ENCODE measurements at regions not wholly inside any gene's neighbourhood (a gene's known extent, or its start where the extent isn't known, plus 50 kb on each side); places are given as distances from the start of the nearest gene placed in this dataset.

DNA sequence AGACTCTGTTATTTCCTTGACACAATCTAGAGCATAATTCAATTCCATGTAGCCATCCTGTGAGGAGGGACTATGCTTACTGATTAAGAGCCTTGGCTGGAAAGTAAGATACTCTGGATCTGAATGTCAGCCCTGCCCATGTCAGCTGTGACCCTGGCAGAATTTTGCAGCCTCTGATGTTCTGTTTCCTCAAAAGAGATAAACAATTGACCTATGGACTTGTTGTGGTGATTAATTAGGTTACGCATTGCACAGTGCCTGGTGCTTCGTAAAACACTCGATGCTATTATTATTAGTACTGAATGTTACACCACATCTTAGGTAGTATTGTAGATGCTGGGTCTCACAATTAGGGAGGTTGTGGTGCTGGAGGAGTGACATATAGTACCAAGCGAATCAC is 161.3 kb upstream of the MEIS2 start:
- no peak for DNase-seq

DNA sequence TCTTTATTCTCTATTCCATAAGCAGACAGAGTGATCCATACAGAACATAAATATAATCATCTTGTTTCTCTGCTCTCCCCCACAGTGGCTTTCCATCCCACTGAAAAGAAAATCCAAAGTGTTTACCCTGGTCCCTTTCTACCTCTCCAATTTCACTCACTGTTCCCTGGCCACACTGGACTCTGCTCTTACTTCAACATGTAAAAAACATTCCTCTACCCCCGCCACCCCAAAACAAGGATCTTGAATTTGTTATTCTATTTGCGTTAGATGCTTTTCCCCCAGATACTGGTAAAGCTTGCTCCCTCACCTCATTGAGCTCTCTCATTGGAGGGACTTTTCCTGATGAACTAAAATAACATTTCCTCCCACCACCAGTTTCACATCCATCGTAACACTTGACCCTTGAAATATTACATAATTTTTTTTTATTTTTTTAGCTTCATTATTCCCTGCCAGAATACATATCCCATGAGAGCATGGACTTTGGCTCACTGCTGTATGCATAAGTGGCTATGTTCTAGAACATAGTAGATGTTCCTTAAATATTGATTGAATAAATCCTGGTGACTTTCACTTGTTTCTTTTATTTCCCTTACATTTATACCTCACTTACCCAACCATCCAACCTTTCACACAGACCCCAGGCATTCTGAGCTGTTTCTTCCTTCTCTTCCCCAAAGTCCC is 162.7 kb upstream of the MEIS2 start:
- no peak for DNase-seq

DNA sequence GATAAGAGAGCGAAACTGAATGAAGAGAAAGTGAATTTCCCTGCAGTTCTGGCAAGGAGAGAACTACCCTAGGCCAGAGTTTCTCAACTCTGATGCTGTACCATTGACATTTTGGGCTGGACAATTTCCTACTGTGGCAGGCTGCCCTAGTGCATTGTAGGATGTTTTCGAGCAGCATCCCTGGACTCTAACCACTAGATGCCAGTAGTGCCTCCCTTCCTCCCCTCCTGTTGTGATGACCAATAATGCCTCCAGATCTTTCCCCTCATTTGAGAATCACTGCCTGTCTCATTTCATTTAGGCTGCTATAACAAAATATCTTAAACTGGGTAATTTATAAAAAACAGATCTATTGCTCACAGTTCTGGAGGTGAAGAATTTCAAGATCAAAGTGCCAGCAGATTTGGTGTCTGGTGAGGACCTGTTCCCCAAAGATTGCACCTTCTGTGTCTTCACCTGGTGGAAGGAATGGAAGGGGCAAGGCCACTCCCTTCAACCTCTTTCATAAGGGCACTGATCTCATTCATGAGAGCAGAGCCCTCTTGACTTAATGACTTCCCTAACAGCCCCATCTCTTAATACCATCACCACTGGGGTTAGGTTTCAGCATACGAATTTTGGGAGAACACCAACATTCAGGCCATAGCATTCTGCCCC is 188.9 kb upstream of the MEIS2 start:
- DNase-seq, result no peak

DNA sequence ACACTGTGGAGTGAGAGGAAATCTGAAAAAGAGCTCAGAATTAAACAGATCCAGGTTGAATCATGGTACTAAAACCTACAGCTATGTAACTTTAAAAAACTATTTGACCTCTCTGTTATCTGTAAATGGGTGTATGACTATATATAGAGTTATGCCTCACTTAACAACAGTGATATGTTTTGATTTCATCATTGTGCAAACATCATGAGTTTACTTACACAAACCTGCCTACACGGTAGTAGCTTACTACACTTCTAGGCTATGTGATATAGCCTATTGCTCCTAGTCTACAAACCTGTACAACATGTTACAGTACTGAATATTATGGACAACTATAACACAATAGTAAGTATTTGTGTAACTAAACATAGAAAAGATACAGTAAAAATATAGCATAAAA is 191.6 kb upstream of the MEIS2 start:
- no peak for DNase-seq

DNA sequence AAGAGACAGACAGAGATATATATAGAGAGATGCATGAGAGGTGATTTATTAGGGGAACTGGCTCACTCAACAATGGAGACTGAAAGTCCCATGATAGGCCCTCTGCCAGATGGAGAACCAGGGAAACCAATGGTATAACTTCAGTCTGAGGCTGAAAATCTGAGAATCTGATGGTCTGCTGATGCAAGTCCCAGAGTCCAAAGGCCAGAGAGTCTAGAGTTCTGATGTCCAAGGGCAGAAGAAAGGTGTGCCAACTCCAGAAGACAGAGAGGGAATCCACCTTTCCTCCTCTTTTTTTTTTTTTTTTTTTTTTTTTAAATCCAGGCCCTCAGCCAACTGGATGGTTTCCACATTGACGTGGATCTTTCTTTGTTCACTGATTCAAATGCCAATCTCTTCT is 197.9 kb upstream of the MEIS2 start:
- no peak for DNase-seq

DNA sequence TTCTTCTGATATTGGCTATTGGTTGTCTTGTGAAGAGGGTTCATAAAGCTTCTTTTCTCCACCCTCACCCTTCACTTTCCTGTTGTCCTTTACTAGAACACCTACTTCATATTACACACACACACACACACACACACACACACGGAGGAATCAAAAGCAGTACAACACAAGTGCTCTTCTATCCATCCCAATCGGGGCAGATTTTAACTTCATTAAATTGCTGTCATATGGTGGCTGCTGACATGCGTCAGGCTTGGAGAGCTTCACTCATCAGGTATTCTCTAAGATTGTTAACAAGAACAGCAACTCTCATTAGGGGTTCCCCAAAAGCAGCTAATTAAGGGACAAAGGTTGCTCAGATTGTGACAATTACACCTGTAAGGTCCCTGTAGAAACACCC is 239.1 kb upstream of the MEIS2 start:
- no peak for DNase-seq

DNA sequence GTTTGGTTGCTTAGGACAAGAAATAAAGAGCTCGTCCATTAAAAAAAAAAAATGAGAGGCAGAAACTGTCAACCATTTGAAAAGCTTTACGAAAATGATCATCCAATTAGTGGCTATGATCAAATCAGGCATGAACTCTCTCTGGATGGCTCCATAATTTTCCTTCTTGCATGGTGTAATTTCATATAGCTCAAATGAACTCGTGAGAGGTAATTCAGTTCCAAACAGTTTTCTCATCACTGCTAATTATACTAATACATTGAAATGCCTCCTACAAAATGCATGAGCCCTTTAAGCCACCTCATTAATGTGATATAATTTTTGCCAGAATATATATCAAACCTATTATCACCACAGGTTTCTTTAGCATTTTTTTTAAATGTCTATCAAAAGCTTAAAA is 239.5 kb upstream of the MEIS2 start:
- no peak for DNase-seq

DNA sequence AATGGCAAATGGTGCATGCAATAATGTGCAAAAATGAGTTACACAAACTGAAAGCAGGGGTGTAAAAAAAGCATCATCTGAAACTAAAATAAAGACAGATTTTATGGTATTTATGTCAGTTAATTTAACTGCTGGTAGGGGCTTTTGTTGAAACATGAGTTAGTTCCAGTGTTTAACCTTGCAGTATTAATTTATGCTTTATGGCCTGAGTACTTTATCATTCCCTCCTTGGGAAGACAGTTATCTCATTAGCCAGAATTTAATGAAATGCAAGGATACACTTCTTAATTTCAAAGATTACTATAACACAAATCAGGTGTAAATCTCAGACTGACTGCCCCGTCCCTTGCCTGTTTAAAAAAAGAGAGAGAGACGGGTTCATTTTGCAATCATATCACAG is 240.1 kb upstream of the MEIS2 start:
- DNase-seq, result no peak

DNA sequence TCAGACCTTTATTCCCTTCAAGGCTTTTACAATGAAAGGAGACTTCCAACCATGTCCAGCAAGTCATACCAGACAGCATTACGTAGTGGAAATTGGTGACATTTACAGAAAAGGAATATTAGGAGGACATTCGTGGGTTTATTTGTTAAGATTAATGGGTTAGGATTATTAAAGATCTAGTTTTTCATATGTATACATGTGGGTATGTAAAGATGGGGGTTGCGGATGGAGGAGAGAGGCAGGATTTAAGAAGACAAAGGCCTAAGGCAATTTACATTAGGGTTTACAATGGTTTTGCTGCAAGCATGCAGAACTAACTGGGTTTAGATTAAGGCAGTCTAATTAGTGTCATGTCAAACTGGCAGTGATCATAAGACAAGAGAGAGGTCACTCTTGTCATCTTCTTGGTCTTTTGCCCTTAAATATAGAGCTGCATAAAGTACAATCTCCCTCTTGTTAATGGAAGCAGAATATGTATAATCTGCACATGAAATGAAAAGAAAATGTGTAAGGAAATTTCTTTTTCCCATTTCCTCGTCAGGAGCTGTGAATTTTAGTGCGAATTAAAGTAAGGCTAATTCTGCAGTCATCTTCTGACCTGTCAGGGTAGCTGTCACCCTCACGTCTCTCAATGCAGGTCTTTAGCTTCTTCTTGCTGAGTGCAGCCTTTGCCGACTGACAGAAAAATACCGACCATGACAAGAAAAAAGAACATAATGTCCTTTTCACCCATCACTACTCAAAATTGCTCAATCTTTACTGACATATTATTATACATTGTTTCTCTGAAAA is 258.9 kb upstream of the MEIS2 start:
- DNase-seq, result no peak

DNA sequence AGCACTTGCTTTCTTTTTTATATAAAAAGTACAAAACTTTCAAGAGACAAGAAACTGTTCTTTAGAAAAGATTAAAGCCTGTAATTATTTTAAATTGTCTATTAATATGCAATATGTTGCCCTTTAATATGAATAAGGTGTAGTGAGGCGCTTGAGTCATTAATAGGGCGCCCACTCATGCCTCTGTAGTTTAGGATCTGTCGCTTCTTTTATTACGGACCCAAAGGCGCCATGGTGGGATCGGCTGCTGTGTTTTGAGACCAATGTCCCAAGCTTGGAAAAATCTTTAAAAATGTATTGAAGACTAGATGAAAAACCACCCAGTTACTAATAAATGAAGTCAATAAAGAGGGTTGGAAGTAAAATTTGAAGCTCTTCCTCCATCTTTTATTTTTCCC is 259.5 kb upstream of the MEIS2 start:
- DNase-seq, result no peak

DNA sequence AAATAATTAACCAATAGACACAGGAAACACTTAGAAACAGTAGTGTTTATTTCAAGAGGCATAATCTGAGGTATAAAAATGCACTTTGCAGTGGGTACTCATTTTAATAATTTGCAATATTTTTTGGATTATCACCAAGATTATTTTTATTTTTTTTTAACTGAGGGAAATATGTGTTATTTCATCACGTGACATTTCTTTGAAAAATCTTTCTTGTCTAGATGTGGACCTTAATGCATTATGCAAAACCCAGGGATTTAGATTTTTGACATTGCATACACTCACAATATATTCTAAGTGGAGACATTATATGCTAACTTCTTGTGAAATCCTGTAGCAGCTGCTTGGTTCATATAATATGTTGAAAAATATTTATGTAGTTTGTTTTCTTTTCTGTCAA is 260.4 kb upstream of the MEIS2 start:
- no peak for DNase-seq

DNA sequence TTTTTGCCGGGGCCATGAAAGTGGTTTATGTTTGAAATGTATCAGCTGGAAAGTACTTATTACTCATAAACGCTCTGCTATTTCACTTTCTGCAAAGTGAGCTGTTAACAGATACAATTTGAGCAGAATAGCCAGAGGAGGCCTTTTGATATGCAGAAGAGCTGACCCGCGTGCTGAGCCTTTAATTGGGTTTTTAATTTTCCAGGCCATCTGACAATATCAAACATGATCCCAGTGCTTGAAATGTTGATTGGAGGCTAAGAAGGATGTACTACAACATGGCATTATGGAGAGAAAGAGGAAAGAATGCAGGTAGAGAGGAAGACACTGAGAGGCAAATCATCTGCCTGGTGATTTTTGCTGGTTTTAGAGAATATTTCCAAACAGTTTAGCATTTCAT is 261.3 kb upstream of the MEIS2 start:
- no peak for DNase-seq

DNA sequence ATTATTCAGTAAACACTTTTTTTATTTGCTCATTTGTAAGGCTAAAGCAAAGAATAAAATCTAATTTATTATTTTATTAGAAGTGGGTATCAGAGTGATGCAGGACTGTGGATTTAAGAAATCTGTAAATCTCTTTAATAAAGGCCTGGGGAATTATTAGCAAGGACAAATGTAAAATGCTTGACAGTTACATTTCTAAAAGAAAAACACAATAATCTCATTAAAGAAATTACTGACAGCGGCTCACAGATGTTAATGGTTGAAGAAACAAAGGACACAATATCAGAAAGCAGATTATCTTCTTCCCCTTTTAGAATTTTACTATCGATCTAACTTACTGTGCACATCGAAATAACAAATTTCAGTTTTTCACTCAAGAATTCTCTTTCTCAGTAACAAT is 262.1 kb upstream of the MEIS2 start:
- no peak for DNase-seq

DNA sequence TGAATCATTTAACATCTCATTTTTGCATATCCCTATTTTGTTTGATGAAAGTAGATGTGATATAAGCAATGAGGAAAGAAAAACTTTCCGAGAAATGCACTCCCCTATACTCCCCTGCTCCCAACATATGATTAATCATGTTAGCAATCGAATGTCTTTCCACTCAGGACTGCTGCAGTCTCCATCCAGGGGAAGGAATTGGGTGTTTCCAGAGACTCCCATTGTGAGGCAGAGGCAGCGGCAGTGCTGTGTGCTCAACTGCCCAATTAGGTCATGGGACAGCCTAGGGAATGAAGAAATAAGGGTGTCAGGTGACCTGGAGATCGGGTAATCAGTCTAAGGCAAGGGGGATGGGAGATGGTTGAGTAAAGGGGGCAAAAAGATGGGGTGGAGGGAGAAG is 268.6 kb upstream of the MEIS2 start:
- no peak for DNase-seq

DNA sequence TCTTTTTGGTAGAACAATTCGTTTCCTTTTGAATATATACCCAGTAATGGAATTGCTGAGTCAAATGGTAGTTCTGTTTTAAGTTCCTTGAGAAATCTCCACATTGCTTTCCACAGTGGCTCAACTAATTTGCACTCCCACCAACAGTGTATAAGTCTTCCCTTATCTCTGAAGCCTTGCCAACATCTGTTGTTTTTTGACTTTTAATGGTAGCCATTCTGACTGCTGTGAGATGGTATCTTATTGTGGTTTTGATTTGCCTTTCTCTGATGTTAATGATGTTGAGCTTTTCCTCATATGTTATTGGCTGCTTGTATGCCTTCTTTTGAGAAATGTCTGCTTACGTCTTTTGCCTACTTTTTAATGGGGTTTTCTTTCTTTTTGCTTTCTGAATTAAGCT is 270.6 kb upstream of the MEIS2 start:
- DNase-seq, result no peak

DNA sequence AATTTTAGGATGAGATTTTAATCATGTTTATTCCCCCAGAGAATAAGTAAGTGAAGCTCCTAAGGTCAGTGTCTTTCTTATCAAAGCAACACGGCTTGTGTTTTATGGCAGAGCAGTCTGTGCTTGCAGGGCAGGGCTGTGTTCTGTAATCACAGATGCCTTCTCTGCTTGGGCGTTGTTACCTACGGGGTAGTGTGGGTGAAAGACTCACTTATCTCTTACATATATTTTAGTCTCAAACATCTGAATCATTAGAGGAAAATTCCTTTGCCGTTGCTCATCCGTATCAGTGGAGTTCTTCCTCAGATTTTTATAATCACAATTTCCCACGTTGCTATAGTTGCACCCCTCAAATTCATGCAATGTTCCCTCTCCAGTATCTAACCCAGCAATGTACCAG is 271.7 kb upstream of the MEIS2 start:
- no peak for DNase-seq

DNA sequence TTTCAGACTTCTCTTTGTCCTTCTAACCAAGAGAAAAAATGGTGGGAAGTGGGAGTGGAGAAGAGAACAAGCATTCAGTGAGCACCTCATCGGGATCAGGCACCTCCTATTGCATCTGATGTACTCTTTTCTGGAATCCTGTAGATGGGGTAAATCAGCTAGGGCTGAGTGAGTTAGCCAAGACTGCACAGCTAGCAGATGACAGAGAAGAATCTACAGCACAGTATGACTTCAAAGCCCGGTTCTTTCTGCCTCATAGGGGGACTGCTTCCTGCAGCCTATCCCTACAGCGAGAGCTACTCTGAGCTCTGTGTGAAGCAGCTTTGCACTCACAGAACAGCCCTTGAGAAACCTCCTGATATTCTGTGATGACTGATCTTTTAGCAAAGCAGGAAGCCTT is 275.2 kb upstream of the MEIS2 start:
- no peak for DNase-seq

DNA sequence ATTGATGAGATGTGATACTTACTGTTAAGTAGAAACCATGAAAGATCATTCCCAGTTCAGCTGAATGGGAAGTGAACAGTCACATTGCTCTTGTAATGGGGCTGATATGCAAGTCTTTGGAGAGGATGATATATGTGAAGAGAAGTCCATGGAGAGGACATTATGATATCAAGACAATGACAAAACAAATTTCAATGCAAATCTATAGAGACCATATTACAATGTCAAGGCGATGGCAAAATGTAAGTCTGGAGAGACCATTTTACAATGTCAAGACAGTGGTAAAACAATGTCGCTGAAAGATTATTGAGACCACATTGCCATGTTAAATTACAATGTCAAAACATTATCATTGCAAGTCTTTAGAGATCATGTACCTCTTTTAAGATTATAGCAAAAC is 277.1 kb upstream of the MEIS2 start:
- DNase-seq, result no peak

DNA sequence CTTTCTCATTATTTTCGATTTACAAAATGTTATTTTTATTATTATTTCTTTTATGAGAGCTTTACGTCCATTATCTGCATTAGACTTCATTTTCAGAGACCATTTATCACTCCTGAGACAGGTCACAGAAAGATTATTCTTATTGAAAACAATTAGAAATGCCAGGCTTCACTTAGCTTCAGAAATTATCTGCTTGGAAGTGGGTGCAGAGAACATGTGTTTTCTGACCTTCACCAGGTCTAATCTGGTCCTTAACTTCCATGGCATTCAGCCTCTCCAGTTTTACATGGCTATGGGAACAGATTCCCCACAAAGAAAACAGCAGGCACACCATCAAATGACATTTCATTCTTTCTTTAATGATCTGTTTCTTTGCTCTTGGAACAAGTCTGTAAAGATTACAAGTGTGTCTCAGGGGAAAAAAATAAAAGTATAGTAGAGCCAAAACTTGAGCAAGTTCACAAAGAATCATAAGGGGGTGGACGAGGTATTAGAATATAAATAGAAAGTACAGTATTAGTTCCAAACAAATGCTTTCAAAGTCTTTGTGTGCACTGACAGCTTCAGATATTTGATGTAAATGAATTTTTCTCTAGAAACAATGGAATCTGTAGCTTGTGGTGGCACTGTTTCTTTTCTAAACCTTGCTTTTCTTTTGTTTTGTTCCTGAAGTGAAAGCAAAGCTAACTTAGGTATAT is 294.2 kb upstream of the MEIS2 start:
- no peak for DNase-seq

DNA sequence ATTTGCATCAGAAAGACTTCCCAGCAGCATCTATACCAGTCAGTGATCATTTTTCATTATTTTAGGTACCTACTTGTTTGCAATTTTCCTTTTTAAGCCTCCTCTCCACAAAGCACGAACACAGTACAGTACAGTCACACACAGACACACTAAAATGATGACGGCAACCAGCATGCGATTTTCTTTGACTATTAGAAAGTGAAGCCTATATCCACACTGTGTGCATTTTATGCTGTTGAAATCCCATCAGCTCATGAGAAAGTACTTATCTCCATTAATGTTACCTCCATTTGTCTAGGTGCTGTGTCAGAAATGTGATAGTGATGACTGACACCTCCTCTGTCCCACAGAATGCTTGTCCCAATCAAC is 294.7 kb upstream of the MEIS2 start:
- DNase-seq, result no peak

DNA sequence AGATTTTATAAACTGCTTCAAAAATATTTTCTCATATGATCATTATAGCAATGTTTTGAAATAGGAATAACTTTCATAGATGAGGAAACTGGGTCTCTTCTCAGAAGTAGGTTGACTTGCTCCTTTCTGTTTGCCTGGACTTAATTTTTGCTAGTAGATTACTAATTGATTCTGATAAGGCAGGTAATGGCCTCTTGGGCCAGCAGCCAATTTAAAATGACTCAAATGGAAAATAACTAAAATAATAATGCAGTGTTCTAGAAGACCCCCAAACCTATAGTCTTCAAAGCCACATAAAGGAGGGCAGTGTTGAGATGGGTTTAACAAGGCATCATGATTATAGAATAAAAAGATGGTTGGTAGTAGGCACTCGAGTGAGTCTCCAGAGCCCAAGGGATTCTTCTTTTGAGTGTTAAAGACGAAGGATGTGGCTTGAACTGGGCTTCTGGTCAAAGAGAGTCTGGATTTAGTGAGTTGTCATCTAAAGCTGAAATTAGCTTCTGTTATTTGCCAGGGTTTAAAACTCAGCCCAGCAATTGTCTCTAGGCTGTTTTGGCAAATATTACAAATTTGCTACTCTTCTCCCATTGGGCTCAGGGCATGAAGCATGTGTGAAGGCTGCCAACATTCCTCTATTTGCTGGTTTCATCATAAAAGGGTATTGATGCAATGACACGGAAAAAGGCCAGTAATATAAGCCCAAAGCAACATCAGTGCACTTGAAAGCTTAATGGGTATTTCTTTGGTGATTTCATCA is 297.1 kb upstream of the MEIS2 start:
- no peak for DNase-seq

DNA sequence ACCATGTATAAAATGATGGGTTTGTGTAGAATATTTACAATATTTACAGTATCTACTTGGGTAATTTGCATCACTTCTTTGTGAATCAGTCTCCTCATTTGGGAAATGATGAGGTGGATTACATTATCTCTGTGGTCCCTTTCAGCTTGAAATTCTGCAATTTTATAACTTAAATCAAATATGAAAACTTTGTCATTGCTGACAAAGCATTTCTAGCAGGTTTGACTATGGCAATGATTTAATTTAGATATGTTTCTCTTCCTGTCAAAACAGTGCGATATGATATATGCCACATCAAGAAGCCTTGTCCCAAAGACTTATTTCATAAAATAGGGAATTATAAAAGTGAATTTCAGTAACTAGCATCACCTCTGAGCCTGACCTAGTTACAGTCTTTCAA is 315.8 kb upstream of the MEIS2 start:
- no peak for DNase-seq

DNA sequence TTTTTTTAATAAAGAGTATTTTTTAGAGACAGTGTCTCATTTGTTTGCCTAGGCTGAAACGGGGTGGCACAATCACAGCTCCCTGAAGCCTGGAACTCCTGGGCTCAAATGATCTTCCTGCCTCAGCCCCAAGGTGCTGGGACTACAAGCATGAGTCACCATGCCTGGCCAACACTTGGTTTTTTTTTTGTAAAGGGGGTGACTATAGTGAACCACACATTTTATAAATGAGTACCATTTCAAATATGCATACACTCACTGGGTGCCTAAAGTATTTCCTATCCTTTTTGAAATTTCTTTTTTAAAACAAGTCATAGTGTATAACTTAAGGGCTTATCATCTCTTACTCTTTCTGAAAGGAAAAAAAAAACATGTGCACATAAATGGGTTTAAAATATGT is 325.2 kb upstream of the MEIS2 start:
- no peak for DNase-seq
